ENCODE measurements at regions not wholly inside any gene's neighbourhood (a gene's known extent, or its start where the extent isn't known, plus 50 kb on each side); places are given as distances from the start of the nearest gene placed in this dataset.
"Not testable (repeated sequence)": the region's sequence is repeated elsewhere in the genome, so short reads cannot be mapped to it uniquely, and the experiment has no call there.

- no peak for DNase-seq
These were observed 613.3 kb downstream of the BCOR start for GRCh38 chrX:39484159-39485068.

GRCh38 chrX:39487166-39487968 is 610.4 kb downstream of the BCOR start:
- DNase-seq: no peak

GRCh38 chrX:39487969-39488330 is 609.8 kb downstream of the BCOR start:
- no peak for DNase-seq

GRCh38 chrX:39491548-39492297 is 606.0 kb downstream of the BCOR start:
- peak; percentile 15 for DNase-seq

GRCh38 chrX:39492497-39493162 is 605.1 kb downstream of the BCOR start:
- DNase-seq: peak; percentile 2

- DNase-seq: no peak
These were observed 604.6 kb downstream of the BCOR start for GRCh38 chrX:39493168-39493567.

- DNase-seq: not testable (repeated sequence)
These were observed 600.6 kb downstream of the BCOR start for GRCh38 chrX:39497117-39497516.

GRCh38 chrX:39497702-39498265 is 600.0 kb downstream of the BCOR start:
- no peak for DNase-seq

GRCh38 chrX:39499996-39500395 is 597.8 kb downstream of the BCOR start:
- DNase-seq: no peak

- no peak for DNase-seq
These were observed 595.9 kb downstream of the BCOR start for GRCh38 chrX:39501822-39502221.

- DNase-seq: no peak
These were observed 595.3 kb downstream of the BCOR start for GRCh38 chrX:39502486-39502885.

- DNase-seq: no peak
These were observed 593.5 kb downstream of the BCOR start for GRCh38 chrX:39504227-39504626.

GRCh38 chrX:39504850-39505259 is 592.9 kb downstream of the BCOR start:
- no peak for DNase-seq

GRCh38 chrX:39506131-39506530 is 591.6 kb downstream of the BCOR start:
- no peak for DNase-seq

- DNase-seq: no peak
These were observed 590.7 kb downstream of the BCOR start for GRCh38 chrX:39507034-39507433.

- no peak for DNase-seq
These were observed 590.0 kb downstream of the BCOR start for GRCh38 chrX:39507617-39508299.

- no peak for DNase-seq
These were observed 589.5 kb downstream of the BCOR start for GRCh38 chrX:39508300-39508692.

GRCh38 chrX:39509157-39509556 is 588.6 kb downstream of the BCOR start:
- no peak for DNase-seq

GRCh38 chrX:39513836-39514235 is 583.9 kb downstream of the BCOR start:
- DNase-seq: no peak

- DNase-seq: no peak
These were observed 583.0 kb downstream of the BCOR start for GRCh38 chrX:39514801-39515200.

GRCh38 chrX:39516427-39516841 is 581.3 kb downstream of the BCOR start:
- DNase-seq: no peak

Data from KG1 (cell line).